OCI-LY7 (cell line): ENCODE measurements at regions not wholly inside any gene's neighbourhood (a gene's known extent, or its start where the extent isn't known, plus 50 kb on each side); places are given as distances from the start of the nearest gene placed in this dataset.

ENCODE experiments used
- EZH2phosphoT487 ChIP-seq: fragments of 200-600 bp; sonication (generic); IDR thresholded peaks from 2 replicates; pipeline ENCODE4 v1.6.1; 2018; ENCODE audit warnings: low read depth, borderline replicate concordance, mild to moderate bottlenecking, mixed run types, antibody characterized with exemption, low read length, moderate library complexity, mixed read lengths
- TF ChIP-seq, protein P1 (sequence below): fragments of 200-600 bp; sonication (generic); conservative IDR thresholded peaks from 2 replicates; pipeline ENCODE4 v1.5.1; 2014; ENCODE audit warnings: mild to moderate bottlenecking, antibody characterized with exemption, low read length, moderate library complexity, mixed read lengths

DNA sequence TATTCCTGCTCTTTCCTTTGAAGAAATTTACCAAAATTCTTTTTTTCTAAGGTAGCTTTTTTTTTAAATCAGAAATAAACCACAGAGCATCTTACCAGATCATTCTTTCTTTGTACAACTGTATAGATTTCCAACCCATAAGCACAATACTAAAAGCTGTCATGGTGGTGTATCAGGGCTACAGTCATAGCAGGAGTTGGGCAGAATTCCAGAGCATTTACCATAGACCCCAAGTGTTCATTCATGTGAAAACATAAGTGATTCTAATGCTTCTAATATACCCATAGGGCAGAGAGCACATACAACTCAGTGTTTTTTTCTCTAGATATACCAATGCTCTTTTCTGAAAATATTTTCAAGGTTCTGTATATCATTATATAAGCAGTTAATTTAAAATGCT is 392.5 kb downstream of the FRK start:
- TF ChIP-seq, protein P1, sequence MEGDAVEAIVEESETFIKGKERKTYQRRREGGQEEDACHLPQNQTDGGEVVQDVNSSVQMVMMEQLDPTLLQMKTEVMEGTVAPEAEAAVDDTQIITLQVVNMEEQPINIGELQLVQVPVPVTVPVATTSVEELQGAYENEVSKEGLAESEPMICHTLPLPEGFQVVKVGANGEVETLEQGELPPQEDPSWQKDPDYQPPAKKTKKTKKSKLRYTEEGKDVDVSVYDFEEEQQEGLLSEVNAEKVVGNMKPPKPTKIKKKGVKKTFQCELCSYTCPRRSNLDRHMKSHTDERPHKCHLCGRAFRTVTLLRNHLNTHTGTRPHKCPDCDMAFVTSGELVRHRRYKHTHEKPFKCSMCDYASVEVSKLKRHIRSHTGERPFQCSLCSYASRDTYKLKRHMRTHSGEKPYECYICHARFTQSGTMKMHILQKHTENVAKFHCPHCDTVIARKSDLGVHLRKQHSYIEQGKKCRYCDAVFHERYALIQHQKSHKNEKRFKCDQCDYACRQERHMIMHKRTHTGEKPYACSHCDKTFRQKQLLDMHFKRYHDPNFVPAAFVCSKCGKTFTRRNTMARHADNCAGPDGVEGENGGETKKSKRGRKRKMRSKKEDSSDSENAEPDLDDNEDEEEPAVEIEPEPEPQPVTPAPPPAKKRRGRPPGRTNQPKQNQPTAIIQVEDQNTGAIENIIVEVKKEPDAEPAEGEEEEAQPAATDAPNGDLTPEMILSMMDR, result no peak
- no peak for TF ChIP-seq EZH2phosphoT487
